HG03558 (cell line): ENCODE measurements at regions not wholly inside any gene's neighbourhood (a gene's known extent, or its start where the extent isn't known, plus 50 kb on each side); places are given as distances from the start of the nearest gene placed in this dataset.
A peak's percentile ranks its signal among the peaks of the same experiment; 100 is the strongest.
"Not testable (repeated sequence)": the region's sequence is repeated elsewhere in the genome, so short reads cannot be mapped to it uniquely, and the experiment has no call there.

Source experiments
- ATAC-seq: cut with Tn5 transposase; IDR thresholded peaks from one replicate; pipeline ENCODE4 v1.9.1; 2021; ENCODE audit warnings: moderate number of reproducible peaks; ENCODE audit not compliant: unreplicated experiment; ENCODE audit errors: extremely low read depth

DNA sequence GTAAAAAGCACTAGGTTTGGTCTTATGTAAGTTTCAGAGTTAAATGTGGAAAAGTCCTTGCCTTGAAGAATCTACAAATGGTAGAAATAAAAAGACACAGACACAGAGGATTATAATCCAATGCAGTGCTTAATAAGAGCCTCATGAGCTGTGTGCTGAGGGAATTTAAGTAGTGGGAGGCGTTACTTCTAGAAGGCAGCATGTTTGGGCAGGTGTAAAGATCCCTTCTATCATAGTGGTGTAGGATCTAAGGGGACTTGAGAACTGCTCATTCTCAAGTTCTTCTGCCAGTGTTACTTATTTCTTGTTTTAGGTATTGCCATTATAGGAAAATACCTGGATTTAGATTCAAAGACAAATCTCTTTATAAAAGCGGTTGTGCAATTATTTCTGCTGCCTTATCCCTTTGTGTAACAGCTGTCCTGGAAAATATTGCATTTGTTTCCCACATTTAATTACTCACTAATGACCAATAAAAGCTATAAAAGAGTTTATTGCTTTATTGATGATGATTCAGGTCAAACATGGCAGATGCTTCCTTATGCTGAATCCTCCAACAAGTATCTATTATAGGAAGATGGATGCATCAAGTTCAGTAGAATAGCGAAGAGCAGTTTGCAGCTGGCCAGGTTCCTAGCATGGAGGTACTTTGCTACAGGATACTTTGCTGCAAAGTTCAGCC, 132.5 kb upstream of the IVNS1ABP start:
- no peak for ATAC-seq

DNA sequence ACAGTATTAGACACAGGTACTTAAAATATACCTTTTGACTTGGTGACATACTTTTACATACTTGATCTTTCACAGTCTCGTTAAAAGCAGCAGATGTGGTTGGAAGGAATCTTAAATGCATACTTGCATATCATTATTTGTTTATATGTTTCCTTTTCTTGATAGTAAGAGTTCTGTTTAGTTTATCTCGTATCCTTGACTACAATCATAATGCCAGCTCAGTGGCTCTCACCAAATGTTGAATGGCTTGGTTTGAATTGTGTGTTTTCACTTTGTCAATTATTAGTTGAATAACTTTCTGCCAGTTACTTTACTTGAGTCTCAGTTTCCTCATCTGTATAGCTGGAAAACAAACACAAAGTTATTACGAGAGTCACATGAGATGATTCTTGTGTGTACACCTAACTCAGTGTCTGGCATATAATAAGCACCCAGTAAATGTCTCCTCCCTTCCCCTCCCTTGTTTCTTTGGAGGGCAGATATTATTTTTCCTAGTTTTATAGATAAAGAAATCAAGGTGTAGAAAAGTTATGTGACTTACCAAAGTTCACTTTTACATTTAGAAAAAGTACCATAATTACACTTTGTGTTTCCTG, 131.6 kb upstream of the IVNS1ABP start:
- ATAC-seq = no peak

DNA sequence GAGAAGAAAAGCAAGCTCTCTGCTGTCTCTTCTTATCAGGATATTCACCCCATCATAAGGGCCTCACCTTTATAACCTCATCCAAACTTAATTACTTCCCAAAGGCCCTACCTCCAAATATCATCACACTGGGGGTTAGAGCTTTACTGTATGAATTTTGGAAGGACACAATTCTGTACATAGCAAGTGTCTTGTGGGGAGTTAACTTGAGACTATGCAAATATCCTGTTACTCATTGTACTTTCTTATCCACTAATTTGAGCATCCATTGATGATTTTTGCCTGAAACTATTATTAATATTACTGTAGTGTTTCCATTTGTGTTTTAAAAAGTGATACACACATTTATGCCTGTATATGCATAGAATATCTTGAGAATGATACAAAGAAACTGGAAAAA, 129.1 kb upstream of the IVNS1ABP start:
- no peak for ATAC-seq

DNA sequence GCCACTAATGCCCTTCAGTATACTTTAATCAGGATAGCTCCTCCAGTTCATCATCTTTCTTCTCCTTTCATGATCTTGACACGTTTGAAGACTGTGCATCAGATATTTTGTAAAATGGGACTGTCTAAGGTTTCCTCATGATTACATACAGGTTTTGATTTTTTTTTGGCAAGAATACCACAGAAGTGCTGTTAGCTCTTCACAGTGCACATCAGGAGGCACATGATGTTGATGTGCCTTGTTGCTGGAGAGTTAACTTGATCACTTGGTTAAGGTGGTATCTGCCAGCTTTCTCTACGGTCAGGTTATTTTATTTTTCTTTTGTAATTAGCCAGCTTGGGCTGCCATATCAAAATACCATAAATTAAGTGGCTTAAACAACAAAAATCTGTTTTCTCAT, 128.6 kb upstream of the IVNS1ABP start:
- ATAC-seq = no peak

DNA sequence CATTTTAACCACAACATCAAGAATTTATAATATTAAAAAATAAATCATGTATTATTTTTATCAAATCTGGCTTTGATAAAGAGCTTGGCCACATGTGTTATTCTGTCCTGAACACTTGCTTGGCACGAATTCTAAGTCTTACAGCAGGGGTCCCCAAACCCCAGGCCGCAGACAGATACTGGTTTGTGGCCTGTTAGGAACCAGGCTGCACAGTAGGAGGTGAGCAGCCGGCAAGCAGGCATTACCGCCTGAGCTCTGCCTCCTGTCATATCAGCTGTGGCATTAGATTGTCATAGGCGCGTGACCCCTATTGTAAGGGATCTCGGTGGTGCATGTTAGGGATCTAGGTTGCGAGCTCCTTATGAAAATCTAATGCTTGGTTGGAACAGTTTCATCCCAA, 127.6 kb upstream of the IVNS1ABP start:
- no peak for ATAC-seq

DNA sequence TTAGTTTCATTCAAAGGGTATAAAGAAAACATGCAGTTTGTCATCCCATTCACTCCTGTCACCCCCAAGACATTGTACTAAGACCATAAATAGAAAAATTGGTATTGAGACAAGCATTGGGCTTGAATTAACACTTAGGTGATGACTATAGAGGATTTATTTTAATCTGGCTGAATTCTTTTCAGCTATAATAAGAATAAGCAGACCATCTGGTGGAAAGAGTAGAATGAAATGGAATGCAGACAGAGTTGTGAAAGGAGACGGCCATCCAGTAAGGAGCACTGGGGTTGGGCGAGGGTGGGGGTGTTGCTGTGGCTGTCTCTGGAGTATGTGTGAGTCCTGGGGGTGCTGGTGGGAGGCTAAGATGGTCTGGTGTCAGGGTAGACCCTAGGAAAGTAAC, 125.0 kb upstream of the IVNS1ABP start:
- ATAC-seq = no peak

DNA sequence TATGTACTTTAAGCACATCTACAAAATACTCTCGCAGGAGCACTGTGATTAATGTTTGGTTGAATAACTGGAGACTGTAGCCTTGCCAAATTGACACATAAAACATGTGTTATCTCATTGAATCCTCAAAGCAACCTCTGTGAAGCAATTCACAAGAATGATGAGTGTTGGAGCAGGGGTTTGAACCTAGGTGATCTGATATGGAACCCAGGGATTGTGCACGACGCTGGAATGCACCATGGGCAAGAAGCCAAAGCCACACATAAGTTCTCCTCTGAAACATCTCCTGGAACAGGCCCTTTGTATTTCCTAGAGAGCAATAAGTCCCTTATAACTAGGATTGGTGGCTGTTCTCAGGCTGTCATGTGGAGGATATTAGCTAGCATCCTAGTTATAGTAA, 124.6 kb upstream of the IVNS1ABP start:
- ATAC-seq = no peak

DNA sequence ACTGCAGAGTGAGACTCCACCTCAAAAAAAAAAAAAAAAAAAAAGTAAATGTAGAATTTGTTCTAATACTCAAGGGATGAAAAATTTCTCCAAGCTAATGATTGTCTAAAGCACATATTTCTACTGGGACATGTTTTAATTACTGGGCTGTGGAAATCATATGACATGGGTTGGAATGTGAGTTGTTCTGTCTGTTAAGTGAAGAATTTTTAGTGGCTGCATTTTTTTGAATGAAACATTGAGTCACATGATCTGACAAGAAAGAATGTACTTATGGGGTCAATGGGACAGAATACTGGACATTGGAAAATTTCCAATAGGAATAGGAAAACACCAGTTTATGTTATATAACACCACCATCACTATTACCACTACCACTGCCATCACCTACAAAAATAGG, 123.8 kb upstream of the IVNS1ABP start:
- no peak for ATAC-seq

DNA sequence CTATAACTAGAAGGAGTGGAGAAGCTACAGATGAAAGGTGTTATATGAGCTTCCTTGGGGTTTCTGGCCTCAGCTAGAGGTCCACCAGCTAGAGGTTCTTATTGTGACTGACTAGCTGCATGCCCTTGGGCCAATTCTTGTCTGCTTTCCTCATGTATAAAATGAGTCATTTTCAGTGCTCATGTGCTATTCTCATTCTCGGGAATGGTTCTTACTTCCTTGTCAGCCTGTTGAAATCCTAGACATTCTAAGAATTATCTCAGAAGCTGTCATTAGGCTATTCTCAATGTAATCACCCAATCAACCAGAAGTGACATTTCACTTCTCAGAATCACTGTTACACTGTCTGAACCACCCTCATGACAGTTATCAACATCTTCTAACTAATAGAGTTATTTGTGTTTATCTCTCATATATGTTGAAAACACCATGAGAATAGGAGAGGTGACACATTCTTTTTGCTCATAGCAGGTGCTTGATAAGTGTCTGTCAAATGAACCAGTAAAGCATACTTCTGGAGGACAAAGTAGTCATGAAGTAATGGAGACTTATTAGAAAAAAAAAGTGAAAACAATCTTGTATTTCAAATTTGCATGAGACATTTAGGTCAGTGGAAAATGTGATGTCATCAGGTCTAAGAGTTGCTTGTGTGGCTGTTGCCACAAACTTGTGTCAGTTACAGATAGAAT, 122.8 kb upstream of the IVNS1ABP start:
- peak; percentile 71 for ATAC-seq

DNA sequence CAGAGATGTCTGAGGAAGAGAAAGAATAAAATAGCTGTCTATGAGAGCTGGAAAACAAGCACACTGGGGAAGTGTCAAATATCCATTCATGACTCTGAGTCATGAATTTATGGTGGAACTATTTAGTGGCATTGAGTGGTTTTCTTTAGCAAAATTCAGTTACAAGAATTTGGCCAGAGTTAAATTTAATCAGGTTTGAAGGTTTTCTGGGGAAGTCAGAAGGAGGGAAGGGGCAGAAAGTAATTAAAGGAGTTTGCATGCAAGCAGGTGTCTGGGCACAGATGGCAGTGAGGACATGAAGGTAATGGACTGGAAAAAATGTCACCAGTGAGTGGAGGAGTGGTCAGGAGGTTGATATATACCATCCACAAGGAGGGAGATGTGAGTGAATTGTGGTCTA, 121.9 kb upstream of the IVNS1ABP start:
- ATAC-seq = no peak

DNA sequence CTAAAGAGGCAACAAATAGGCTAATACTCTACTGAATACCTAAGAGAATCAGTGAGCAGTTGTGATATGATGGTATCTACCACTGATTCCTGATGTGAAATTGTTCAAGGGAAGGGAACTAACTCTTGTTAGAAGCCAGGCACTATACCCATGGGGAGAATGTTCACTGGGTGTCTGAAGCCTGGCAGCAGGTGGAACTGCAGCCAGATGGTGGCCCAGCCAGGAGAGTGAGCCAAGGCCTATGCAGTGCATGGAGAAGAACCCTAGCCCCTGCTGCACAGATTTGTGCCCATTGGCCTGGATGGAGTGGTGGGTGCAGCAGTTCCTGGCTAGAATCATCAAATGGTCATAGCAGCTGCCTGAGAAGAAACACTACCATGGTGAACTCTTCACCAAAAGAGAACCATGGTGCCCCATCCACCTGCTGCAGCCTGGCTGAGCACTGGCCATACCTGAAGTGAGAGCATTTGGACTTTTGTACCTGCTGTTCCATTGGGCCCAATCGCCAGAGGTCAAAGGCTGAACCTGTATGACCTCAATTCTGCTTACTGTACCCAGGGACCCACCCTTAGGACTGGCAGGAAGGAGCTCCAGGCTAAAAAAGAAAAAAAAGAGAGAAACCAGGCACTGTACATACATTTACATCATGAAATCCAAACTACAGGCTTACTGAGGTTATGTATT, 118.8 kb upstream of the IVNS1ABP start:
- no peak for ATAC-seq

DNA sequence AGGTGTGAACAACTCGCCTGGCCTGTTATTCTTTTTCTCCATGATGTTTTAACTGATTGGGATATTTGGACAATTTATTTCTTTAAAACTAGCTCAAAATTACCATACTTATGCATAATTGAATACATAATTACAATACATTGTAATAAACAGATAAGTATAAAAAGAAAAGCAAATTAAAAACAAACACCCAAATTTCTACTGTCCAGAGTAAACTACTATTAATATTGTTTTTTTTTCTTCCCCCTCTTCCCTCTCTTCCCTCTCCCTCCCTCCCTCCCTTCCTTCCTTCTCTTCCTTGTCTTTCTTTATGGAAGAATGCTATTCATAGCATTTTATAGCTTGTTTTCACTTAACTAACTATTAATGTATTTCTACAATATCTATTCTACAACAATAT, 117.7 kb upstream of the IVNS1ABP start:
- ATAC-seq = no peak

DNA sequence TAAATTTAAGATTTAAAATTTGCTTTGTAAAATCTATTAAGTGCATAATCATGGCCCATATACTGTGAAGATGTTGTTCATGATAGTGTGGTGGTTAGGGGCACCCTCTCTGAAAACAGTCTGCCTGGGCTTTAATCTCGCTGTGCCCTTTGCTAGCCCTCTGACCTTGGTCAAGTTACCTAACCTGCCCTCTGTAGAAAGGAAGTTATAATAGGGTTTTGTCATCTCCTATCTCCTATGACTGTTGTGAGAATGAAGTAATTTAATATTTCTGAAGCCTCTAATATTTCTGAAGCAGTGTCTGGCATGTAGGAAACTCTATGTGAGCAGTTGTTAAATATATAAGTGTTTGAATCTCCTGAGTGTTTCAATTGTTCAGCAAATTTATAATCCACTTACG, 116.6 kb upstream of the IVNS1ABP start:
- ATAC-seq = no peak

DNA sequence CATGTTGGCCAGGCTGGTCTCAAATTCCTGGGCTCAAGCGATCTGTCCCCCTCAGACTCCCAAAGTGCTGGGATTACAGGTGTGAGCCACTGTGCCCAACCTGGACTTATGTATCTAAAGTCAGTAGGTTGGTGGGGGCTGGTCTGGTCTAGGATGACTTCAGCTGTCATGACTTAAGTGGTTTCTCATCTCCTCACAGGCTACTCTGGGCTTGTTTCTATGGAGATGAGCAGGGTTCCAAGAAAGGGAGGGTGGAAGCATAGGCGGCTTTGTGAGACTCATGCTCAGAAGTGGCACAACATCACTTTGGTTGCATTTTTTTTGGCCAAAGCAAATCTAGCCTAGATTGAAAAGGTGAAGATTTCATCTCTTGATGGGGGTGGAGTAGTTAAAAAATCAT, 115.9 kb upstream of the IVNS1ABP start:
- no peak for ATAC-seq

DNA sequence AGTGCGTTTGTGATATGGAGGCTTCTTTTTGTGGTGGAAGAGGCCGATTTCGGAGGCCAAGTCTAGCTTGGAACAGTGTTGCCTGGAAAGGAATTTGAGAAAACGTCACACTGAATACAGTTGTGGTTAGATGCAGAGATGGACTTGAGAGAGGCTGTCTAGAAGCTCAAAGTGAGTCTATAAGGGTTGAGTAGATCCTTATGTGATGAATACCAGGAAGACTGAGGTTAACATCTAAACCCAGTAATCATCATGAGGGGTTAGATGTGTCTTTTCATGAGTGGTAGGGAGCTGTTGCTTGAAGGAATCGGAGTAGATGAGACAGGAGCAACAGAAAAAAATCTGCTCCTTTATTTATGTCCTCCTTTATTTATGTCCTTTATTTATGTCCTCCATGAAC, 114.6 kb upstream of the IVNS1ABP start:
- no peak for ATAC-seq

DNA sequence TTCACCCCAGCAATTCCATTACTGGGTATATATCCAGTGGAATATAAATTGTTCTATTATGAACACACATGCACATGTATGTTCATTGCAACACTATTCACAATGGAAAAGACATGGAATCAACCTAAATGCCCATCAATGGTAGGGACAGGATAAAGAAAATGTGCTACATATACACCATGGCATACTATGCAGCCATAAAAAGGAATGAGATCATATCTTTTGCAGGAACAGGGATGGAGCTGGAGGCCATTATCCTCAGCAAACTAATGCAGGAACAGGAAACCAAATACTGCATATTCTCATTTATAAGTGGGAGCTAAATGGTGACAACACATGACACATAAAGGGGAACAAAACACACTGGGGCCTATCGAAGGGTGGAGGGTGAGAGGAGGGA, 112.6 kb upstream of the IVNS1ABP start:
- ATAC-seq = not testable (repeated sequence)

DNA sequence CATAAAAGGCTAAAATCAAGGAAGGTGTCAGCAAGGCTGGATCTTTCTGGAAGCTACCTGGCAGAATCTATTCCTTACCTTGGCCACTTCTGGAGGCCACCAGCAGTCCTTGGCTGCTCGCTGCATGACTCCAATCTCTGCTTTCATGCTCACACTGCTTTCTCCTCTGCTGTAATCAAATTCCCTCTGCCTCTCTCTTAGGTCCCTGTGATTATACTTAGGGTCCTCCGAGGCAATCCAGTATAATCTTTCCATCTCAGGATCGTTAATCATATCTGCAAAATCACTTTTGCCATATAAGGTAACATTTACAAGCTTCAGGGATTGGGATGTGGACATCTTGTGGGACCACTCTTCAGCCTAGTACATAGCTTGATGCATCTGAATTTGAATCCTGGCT, 110.7 kb upstream of the IVNS1ABP start:
- ATAC-seq = no peak

DNA sequence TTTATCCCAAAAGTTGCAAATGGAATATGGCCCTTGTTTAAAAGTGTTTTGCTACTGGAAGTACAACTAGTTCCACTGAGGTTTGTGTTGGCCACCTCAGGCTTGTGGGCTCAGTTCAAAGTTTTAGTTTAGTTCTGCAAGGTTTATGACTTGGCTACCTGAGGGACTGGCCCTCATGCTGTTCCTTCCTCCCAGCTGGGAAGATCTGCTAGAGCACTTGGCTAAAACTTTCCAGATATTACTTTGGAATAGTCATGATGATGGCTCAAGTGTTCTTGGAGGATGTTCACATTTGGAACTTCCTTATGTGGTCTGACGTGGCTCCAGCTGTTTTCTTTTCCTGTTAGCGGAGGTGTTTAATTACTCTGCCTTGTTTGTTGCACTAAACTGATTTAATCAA, 110.2 kb upstream of the IVNS1ABP start:
- ATAC-seq = no peak

DNA sequence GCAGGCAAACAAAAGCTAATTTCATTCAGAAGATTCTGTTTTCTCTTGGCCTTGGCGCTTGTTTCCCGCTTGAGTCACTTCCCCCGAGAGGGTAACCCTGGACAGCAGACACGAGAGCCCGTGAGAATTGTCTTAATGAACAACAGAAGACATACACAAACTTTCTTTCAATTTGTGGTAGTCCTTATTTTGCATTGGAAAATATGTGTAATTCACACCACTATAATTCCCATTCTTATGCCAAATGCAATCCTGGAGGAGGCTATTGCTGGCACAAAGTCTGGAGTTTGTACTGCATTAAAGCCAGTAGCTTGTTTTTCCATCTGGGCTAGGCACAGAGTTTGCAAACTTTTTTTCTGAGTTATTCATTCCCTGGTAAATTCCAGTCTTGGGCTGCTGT, 109.8 kb upstream of the IVNS1ABP start:
- no peak for ATAC-seq

DNA sequence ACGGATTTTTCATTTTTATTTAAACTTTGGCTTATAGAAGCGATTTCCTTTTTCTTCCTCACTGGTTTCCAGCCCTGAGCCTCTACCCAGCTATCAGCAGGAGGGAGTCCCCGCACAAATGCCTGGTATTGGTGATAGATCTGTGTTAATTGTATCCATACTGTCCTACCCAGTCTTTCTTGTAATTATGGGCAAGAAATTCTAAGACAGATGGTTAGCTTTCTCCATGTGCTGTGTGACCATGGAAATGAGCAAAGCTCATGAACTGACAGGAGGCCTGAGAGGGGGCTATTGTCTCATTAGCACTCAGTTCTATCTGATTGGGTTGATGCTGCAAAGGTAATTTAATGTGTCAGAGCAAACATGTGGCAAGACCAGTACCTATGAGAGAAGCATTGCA, 108.1 kb upstream of the IVNS1ABP start:
- ATAC-seq = no peak

DNA sequence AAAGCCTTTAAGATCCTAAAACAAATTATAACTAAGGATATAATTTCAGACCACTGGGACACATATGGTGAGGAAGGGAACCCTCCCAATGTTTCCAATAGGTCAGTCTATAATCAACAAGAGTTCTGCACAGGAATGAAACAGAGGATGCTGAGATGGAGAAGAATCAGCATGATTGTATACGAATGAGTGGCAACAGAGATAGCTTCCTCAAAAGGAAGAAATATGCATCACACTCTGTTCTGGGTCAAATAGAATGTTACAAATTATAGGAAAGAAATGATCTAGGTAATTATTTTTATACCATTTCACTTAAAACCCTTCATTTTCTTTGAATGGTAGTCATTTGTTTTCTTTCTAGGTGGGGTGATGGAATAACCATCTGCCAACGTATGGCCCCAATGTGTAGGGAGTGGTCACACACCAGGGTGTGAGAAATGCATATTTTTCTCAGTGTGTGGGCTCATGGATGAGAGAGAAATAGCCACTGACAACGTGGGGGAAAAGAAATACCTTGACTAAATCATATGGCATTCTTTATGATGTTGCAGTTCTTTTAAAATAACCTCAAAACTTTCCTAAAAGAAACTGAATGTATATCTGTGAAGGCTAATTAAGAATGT, 104.6 kb upstream of the IVNS1ABP start:
- ATAC-seq = no peak
